OCI-LY3 (cell line): ENCODE measurements at regions not wholly inside any gene's neighbourhood (a gene's known extent, or its start where the extent isn't known, plus 50 kb on each side); places are given as distances from the start of the nearest gene placed in this dataset.

Source experiments
- EZH2phosphoT487 ChIP-seq: fragments of 200-600 bp; shearing (Covaris generic); IDR thresholded peaks from 2 replicates; pipeline ENCODE4 v1.6.1; 2018; ENCODE audit warnings: antibody characterized with exemption, mixed run types, low read depth
- TF ChIP-seq, protein P1 (sequence below): fragments of 200-600, 300-600 bp; sonication (generic); IDR thresholded peaks from 2 replicates; pipeline ENCODE4 v1.5.1; 2014; ENCODE audit warnings: antibody characterized with exemption, low read length, low read depth

DNA sequence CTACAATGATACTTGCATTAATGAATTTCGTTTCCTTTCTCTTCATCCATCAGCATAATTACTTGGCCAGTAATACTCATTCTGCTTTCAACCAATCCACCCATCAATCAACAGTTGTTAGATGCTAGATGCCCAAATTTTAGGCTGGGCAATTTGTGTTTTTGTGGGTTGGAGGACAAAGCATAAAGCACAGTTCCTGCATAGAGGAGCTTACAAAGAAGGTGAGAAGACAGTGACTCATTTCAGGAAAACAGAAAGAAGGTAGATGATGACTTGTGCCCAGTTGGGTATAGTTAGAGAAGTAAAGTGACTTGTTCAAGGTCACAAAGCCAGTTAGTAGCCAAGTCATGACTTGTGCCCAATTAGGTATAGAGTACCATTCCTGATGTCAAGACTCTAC, 1186.8 kb upstream of the CELF4 start:
- TF ChIP-seq, protein P1, sequence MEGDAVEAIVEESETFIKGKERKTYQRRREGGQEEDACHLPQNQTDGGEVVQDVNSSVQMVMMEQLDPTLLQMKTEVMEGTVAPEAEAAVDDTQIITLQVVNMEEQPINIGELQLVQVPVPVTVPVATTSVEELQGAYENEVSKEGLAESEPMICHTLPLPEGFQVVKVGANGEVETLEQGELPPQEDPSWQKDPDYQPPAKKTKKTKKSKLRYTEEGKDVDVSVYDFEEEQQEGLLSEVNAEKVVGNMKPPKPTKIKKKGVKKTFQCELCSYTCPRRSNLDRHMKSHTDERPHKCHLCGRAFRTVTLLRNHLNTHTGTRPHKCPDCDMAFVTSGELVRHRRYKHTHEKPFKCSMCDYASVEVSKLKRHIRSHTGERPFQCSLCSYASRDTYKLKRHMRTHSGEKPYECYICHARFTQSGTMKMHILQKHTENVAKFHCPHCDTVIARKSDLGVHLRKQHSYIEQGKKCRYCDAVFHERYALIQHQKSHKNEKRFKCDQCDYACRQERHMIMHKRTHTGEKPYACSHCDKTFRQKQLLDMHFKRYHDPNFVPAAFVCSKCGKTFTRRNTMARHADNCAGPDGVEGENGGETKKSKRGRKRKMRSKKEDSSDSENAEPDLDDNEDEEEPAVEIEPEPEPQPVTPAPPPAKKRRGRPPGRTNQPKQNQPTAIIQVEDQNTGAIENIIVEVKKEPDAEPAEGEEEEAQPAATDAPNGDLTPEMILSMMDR: no peak
- no peak for TF ChIP-seq EZH2phosphoT487
